MG63 (cell line): ENCODE measurements at regions not wholly inside any gene's neighbourhood (a gene's known extent, or its start where the extent isn't known, plus 50 kb on each side); places are given as distances from the start of the nearest gene placed in this dataset.

Source experiments
- DNase-seq: peaks from one replicate; pipeline ENCODE4 v3.0.0-alpha.2; 2020
- H3K27me3 ChIP-seq: fragments of 250-450 bp; sonication (Bioruptor Pico); 2 replicates; pipeline ENCODE4 v1.5.1; 2020; ENCODE audit warnings: mild to moderate bottlenecking, moderate library complexity
- H3K36me3 ChIP-seq: fragments of 250-450 bp; sonication (Bioruptor Pico); 2 replicates; pipeline ENCODE4 v1.5.1; 2020; ENCODE audit warnings: mild to moderate bottlenecking, moderate library complexity
- H3K4me3 ChIP-seq: fragments of 250-450 bp; sonication (Bioruptor Pico); 2 replicates; pipeline ENCODE4 v1.5.1; 2020; ENCODE audit warnings: mild to moderate bottlenecking, moderate library complexity
- H3K9me3 ChIP-seq: fragments of 250-450 bp; sonication (Bioruptor Pico); 2 replicates; pipeline ENCODE4 v1.5.1; 2020; ENCODE audit warnings: mild to moderate bottlenecking, moderate library complexity

DNA sequence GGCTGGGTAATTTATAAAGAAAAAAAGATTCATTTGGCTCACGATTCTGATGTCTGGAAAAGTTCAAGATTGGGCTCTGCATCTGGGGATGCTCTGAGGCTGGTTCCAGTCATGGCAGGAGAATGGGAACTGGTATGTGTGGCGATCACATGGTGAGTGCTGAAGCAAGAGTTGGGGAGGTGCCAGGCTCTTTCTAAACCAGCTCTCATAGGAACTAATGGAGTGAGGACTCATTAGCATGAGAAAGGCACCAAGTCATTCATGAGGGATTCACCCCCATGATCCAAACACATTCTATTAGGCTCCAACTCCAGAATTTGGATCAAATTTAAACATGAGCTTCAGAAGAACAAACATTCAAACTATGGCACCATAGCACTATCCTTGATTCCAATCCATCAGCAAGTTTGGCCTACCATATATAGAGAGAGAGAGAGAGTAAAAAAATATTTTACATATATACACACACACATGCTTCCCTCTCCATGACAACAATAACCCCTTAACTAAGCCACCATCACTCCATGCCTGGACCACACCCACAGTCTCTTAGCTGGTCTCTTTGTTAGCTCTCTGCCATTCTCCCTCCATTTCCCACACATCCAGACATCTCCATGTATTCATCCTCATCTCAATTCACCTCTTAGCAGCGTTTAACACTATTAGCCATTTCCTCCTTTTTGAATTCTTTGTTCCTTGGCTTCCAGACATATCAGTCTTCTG lies 57.9 kb downstream of the NPY start:
- Histone ChIP-seq H3K27me3 (no peaks in the 10 kb centered on the region), H3K4me3 (no peak overlapping the region), H3K9me3 (no peaks in the 10 kb centered on the region), H3K36me3 (no peaks in the 10 kb centered on the region)
- DNase-seq = no peak

DNA sequence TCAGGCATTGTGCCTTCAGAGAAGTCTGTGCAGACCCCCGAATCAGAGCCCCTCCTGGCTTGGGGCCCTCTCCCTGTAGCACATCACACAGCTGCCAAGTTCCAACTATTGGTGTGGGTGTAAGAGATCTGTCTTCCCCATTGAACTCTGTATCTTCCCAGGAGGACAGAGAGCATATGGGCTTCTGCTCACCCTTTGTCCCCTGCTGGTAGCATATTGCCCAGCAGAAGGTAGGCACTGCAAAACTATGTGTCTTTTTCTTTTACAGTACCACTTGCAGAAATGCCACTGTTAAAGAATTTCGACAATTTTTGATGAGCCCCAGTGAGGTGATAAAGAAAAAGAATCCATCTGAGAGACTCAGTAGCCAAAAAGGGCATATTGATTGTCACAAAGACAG lies 59.6 kb downstream of the NPY start:
- H3K9me3 ChIP-seq = no peaks in the 10 kb centered on the region
- no peak for DNase-seq
- no peaks in the 10 kb centered on the region for H3K27me3 ChIP-seq
- no peak overlapping the region for H3K4me3 ChIP-seq
- H3K36me3 ChIP-seq = no peaks in the 10 kb centered on the region

DNA sequence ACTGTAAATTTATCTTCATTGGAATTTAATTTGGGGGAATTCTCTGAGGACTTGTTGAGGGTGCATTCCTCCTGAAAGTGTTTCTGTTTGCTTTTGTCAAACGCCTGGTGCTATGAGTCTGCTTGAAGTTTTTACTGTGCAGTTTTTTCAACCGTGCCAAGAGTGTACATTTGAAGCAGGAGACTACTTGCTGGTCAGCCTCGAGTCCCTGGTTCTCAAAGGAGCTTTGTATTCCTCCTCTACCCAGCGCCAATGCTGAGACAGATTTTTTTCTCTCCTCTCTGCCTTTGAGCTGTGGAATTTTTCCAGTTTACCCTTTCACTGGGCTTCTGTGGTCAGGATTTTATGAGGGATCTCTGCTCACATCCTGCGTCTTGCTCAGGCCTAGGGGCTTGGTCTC lies 62.1 kb downstream of the NPY start:
- Histone ChIP-seq H3K27me3 (no peaks in the 10 kb centered on the region), H3K4me3 (no peak overlapping the region), H3K36me3 (no peaks in the 10 kb centered on the region), H3K9me3 (no peaks in the 10 kb centered on the region)
- no peak for DNase-seq

DNA sequence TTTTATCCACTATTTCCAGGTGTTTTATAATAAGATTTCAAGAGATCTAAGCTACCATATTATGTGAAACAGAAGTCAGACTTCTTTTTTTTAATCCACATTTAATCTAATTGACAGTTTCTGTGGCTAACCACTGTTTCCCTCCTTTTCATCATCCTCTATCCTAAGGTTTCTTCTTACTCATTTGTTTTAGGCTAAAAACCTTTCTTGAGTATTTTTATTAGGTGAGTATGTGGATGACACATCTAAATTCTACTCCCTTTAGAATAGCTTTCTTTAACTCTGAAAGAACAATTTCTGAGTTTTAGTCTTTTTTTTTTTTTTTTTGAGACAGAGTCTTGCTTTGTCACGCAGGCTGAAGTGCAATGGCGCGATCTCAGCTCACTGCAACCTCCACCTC lies 62.7 kb downstream of the NPY start:
- no peaks in the 10 kb centered on the region for H3K36me3 ChIP-seq
- no peaks in the 10 kb centered on the region for H3K9me3 ChIP-seq
- H3K4me3 ChIP-seq = no peak overlapping the region
- no peak for DNase-seq
- no peaks in the 10 kb centered on the region for H3K27me3 ChIP-seq

DNA sequence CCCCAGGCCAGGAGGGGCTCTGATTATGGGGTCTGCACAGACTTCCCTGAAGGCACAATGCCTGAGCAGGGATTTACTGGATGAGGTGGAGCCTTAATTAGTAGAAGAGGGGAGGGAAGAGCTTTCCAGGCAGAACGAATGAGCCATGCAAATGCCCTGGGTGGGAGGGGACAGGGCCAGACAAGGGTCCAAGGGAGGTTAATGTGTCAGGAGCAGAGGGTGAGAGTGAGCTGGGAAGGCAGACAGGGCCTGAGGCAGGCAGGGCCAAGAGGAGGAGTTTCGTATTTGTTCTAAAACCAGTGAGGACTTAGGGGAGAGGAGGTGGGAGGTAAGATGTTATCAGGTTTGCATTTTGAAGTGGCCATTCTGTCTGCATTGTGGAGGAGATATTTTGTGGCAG lies 65.3 kb downstream of the NPY start:
- Histone ChIP-seq H3K9me3 (no peaks in the 10 kb centered on the region), H3K36me3 (no peaks in the 10 kb centered on the region), H3K27me3 (no peaks in the 10 kb centered on the region), H3K4me3 (no peak overlapping the region)
- DNase-seq = no peak

DNA sequence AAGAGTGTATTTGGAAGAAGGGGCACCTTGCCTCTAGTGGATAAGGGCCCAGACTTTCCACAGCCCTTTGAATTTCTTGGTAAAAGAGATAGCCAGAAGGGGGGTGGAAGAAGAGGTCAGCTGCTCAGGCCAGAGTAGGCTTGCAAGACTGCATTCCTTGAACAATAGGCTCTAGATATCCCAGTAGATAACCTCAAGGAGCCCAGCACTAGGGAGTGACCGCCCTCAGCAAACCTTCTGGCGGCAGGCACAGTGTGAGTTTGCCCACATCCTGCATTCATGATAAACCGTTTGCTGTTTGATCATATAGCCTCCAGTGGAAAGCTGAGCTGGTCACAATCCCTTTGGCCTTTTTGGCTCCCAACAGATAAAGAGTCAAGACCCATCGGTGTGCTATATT lies 70.5 kb downstream of the NPY start:
- H3K36me3 ChIP-seq = no peaks in the 10 kb centered on the region
- DNase-seq = no peak
- H3K4me3 ChIP-seq = no peak overlapping the region
- no peaks in the 10 kb centered on the region for H3K27me3 ChIP-seq
- no peaks in the 10 kb centered on the region for H3K9me3 ChIP-seq

DNA sequence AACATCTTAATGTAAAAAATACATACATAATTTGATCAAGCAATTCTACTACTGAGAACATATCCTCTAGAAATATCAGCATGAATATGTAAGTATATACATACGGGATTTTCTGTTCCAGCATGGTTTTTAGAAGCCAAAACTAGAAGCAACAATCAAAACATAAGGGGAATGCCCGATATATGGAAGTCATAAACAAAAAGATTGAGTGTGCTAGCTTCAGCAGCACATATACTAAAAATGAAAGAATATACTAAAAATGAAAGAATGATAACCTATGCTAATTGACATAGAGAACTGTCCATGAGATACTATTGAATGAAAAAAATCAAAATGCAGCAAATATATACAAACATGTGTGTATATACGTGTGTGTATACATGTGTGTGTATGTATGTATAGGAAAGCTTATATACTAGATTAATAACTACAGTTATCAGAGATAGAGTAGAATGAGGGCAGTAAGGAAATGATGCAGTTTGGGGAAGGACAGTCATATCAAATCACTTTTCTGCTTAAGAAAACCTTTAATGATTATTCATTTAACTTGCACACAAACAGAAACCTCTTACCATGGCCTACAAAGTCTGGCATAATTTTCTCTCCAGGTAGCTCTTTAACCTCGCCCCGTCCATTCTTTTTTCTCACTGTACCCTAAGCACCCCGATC lies 72.9 kb downstream of the NPY start:
- Histone ChIP-seq H3K4me3 (no peak overlapping the region), H3K9me3 (no peaks in the 10 kb centered on the region), H3K36me3 (no peaks in the 10 kb centered on the region), H3K27me3 (no peaks in the 10 kb centered on the region)
- no peak for DNase-seq

DNA sequence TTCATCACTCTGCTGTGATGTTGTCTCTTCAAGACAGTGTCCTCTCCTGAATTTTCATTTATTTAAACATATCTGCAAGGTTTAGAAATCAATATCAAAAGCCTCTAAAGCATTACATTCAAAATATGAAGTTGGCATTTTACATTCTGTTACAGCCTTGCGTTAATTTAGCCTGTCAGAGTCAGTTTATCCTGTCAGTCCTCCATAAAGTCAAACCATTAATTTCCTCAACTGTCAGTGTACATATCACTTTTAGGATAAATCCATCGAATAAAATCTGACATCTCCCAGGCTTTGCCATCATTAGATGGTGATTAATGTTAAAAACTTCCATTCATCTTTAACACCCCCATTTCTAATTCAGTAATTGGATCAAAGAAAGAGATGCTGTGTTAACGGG lies 77.0 kb downstream of the NPY start:
- no peaks in the 10 kb centered on the region for H3K27me3 ChIP-seq
- DNase-seq = no peak
- H3K9me3 ChIP-seq = no peaks in the 10 kb centered on the region
- H3K4me3 ChIP-seq = no peak overlapping the region
- no peaks in the 10 kb centered on the region for H3K36me3 ChIP-seq

DNA sequence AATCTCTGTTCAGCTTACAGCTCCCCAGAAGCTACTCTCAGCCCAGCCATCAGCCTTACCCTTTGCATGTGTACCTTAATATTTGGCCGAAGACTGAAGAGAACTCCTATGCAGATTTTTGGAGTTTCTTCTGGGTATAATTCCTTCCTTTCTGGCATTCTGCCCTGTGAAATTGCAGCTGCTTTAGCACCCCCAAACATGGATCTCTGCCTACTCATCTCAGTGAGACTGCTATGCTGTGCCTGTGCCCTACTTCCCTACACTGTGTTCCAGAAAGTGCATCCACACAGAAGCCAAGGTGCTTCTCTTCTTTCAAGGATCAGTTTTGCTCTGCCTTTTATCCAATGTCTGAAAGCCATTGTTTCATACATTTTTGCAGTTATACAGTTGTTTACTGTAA lies 81.6 kb downstream of the NPY start:
- Histone ChIP-seq H3K36me3 (no peaks in the 10 kb centered on the region), H3K4me3 (no peak overlapping the region), H3K27me3 (no peaks in the 10 kb centered on the region), H3K9me3 (no peaks in the 10 kb centered on the region)
- no peak for DNase-seq

DNA sequence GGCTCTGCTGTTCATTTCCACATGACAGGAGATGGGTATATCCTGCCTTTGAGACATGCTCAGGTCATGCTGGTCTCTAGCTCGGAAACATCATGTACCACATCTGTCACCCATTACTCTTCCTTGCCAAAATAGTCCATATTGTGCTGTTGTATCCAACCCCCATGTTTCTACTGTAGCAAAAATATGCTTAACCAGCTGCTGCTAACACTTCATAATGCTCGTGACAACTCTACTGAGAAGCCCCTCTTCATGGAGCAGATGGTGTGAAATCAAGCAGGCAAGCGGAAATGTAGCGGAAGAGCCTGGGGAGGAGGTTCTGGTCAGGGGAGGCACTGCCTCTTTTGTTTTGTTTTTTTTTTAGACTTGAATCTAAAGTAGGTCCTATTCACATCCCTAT lies 82.9 kb downstream of the NPY start:
- Histone ChIP-seq H3K4me3 (no peak overlapping the region), H3K9me3 (no peaks in the 10 kb centered on the region), H3K36me3 (no peaks in the 10 kb centered on the region), H3K27me3 (no peaks in the 10 kb centered on the region)
- DNase-seq = no peak

DNA sequence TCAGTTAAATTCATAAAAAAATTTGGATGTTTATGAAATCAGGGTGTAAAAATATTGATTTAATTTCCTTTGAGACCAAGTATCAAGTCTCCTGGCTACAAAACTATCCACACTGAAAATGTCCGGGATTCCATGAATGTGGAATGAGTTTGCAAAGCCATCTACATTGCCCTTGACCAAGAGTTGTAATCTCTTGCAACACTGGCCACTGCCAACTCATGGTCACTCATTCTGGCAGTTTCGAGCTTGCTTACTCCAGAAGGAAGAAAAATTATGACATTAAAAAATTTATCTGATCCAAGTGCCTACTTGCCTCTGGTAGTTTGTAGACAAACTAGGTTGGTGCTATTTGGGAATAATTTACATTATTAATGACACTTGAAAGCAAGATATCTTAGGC lies 84.2 kb downstream of the NPY start:
- Histone ChIP-seq H3K36me3 (no peaks in the 10 kb centered on the region), H3K4me3 (no peak overlapping the region), H3K27me3 (no peaks in the 10 kb centered on the region), H3K9me3 (no peaks in the 10 kb centered on the region)
- DNase-seq = no peak

DNA sequence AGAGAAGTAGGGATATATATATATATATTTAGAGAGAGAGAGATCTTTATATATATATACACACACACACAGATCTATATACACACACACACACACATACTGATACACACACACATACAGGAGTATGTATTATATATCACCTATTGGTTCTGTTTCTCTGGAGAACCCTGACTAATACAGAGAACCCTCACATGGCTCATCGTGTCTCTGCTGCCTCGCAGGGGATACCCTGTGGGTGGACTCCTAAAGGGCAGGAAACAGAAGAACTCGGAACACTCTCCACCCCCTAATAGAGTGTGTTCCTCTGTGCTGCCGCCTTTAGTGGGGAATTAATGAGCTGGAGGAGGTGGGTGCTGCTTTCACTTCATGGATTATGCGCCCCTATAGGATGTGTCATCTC lies 86.6 kb downstream of the NPY start:
- Histone ChIP-seq H3K9me3 (no peaks in the 10 kb centered on the region), H3K27me3 (no peaks in the 10 kb centered on the region), H3K36me3 (no peaks in the 10 kb centered on the region), H3K4me3 (no peak overlapping the region)
- no peak for DNase-seq

DNA sequence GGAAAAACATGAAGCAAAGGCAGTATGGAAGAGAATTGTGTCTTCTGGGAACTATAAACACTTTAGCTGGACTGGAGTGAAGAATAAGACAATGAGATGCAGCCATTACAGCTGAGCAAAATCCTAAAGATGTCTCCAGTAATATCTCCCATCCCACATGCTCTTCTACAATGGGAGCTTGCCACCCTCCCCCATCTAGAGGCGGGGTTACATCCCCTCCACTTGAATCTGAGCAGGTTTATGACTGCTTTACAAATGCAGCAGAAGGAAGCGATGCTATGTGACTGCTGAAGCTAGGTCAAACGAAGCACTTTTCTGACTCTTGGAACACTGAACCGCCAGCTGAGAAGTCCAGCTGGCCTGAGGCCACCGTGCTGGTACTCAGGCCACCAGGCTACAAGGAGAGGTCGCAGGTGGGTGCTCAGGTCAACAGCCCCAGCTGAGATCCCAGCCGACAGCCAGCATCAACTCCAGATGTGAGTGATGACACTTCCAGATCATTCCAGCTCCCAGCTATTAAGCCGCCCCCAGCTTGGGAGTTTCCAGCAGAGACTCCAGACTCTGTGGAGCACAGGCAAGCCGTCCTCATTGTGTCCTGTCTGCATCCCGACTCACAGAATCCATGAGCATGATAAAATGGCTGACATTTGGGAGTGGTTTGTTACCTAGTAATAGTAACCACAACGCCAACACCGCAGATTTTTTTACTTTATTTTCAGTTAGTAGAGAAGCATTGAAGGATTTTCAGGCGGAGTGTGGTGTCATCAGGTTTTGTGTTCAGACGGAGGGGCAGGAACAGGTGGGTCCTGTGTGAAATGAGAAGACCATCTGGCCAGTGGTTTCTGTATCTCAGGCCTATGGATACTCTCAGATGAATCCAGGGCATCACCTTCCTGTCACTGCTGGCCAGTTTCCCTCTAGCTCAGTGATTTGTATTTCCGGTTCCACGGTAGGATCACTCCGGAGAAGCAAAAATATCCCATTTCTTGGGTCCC lies 89.3 kb downstream of the NPY start:
- no peak for DNase-seq
- no peaks in the 10 kb centered on the region for H3K27me3 ChIP-seq
- H3K9me3 ChIP-seq = no peaks in the 10 kb centered on the region
- no peak overlapping the region for H3K4me3 ChIP-seq
- H3K36me3 ChIP-seq = no peaks in the 10 kb centered on the region

DNA sequence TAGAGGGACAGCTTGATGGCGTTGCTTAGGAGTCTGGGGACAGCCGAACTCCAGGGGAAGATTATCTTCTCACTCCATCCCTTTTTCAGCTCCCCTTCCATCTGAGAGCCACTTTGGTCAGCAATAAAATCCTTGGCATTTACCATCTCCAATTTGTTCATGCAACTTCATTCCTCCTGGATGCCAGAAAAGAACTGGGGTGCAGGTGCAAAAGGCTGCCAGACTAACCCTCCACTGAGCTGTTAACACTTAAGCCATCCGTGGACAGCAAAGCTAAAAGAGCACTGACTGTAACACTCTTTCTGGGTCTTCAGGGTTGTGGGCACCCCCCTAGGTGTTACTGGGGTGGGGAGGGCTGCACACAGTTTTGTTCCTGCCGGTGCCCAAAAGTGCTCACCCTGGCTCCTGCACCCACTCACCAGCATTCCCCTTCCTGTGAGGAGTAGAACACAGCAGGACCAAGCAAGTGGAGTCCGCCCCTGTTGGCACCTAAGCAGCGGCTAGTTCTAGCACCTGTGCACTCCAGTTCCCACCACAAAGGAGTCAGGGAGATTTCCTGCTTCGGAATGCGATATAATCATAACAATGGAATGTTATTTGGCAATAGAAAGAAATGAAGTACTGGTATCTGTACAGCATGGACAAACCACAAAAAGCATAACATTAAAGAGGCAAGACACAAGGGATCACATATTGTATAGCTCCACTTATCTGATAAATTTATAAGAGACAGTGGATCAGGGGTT lies 95.1 kb downstream of the NPY start:
- Histone ChIP-seq H3K4me3 (no peak overlapping the region), H3K27me3 (no peaks in the 10 kb centered on the region), H3K9me3 (no peaks in the 10 kb centered on the region), H3K36me3 (no peaks in the 10 kb centered on the region)
- DNase-seq = peak; percentile 66

DNA sequence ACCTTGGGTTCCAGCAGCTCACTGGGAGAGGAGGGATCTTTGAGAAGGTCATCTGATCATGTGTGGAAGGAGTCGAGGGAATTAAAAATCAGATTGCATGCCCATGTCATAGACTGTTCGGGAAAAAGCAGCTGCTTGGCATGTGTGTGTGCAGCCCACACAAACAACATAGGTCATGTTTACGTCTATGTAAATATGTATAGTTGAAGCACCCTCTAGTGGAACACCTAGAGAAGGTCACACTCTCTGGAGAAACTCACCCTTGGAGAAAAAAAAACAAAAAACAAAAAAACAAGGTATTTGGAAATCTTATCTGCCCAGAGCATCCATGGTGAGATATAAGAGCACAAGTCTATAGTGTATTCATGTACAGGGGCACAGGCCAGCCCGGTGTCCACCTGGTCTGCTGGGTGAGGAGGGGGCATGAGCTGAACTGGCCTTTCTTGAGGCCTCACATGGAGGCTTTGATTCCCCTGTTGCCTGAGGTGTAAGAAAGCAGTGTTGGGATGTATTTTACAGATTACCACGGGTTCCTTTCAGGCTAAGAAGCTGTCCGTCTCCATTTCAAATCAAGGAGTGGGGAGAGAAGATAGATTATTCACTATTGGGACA lies 98.0 kb downstream of the NPY start:
- no peaks in the 10 kb centered on the region for H3K9me3 ChIP-seq
- no peaks in the 10 kb centered on the region for H3K27me3 ChIP-seq
- no peak overlapping the region for H3K4me3 ChIP-seq
- DNase-seq = no peak
- no peaks in the 10 kb centered on the region for H3K36me3 ChIP-seq

DNA sequence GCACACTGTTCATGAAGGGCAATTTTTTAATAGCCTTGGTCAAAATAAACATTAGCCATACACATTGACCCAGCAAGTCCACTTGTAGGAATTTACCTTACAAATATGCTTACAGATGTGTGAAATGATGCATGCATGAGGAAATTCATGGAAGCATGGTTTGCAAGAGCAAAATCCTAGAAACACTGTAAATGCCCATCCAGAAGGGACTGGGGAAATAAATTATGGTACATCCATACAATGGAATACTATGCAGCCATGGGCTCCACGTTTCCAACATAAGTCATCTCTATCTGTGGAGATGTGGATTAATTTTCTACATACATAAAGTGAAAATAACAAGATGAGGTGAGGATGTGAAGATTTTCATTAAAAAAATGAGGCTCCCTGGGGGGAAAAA lies 99.1 kb downstream of the NPY start:
- H3K27me3 ChIP-seq = no peaks in the 10 kb centered on the region
- H3K4me3 ChIP-seq = no peak overlapping the region
- DNase-seq = no peak
- H3K9me3 ChIP-seq = no peaks in the 10 kb centered on the region
- H3K36me3 ChIP-seq = no peaks in the 10 kb centered on the region
